NT2/D1 (cell line): ENCODE measurements at regions not wholly inside any gene's neighbourhood (a gene's known extent, or its start where the extent isn't known, plus 50 kb on each side); places are given as distances from the start of the nearest gene placed in this dataset.

Experiments
- SUZ12 ChIP-seq: IDR thresholded peaks from 2 replicates; pipeline ENCODE4 v1.6.1; 2011; ENCODE audit not compliant: insufficient read length, insufficient read depth; ENCODE audit errors: extremely low read depth
- YY1 ChIP-seq: IDR thresholded peaks from 2 replicates; pipeline ENCODE4 v1.6.1; 2011; ENCODE audit not compliant: insufficient read length, insufficient read depth
- ZNF274 ChIP-seq: IDR thresholded peaks from 2 replicates; pipeline ENCODE4 v1.6.1; 2011; ENCODE audit warnings: mild to moderate bottlenecking, low read depth, low read length

DNA sequence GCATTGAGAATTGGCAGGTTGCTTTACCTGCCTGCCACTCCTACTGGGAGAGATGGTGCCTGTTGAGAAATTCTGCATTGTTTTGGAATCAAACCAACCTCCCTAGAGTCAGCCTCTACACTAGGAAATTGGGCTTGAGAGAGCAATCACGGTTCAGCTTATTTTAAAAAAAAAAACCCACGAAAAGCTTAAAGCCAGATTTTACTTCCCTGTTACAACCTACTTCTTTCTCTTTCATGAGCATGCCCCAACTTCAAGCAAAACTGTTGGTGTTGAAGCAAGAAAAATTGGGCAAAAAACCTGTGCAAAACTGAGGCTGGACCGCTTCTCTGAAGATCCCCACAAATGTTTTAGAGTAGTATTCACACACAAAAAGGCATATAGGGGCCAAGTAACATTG, 134.6 kb upstream of the ZEB2 start:
- no peak for TF ChIP-seq YY1
- no peak for TF ChIP-seq SUZ12
- no peak for TF ChIP-seq ZNF274
